Midbrain (tissue), 1 donor: ENCODE measurements at regions not wholly inside any gene's neighbourhood (a gene's known extent, or its start where the extent isn't known, plus 50 kb on each side); places are given as distances from the start of the nearest gene placed in this dataset.
A peak's percentile ranks its signal among the peaks of the same experiment; 100 is the strongest.

Experiments used
- DNase-seq: peaks from one replicate; lab custom pipeline; 2025; lab: John Stamatoyannopoulos, UW

GRCh38 chr6:156564127-156564806, 212.9 kb upstream of the ARID1B start:
- peak; percentile 80 for DNase-seq

GRCh38 chr6:156563714-156564113, 213.5 kb upstream of the ARID1B start:
- no peak for DNase-seq

- DNase-seq, result no peak
Measured at GRCh38 chr6:156562636-156563035, 214.5 kb upstream of the ARID1B start.

- DNase-seq, result no peak
Measured at GRCh38 chr6:156562019-156562418, 215.2 kb upstream of the ARID1B start.

- no peak for DNase-seq
Measured at GRCh38 chr6:156560476-156560875, 216.7 kb upstream of the ARID1B start.

GRCh38 chr6:156559162-156559690, 218.0 kb upstream of the ARID1B start:
- DNase-seq, result no peak

- DNase-seq, result no peak
Measured at GRCh38 chr6:156557911-156558259, 219.3 kb upstream of the ARID1B start.

- DNase-seq, result peak; percentile 51
Measured at GRCh38 chr6:156557251-156557910, 219.8 kb upstream of the ARID1B start.

- no peak for DNase-seq
Measured at GRCh38 chr6:156556811-156557210, 220.4 kb upstream of the ARID1B start.

- DNase-seq, result no peak
Measured at GRCh38 chr6:156555116-156555515, 222.1 kb upstream of the ARID1B start.

- DNase-seq, result no peak
Measured at GRCh38 chr6:156554160-156554559, 223.0 kb upstream of the ARID1B start.

- DNase-seq, result no peak
Measured at GRCh38 chr6:156552849-156553248, 224.3 kb upstream of the ARID1B start.

GRCh38 chr6:156550949-156551348, 226.2 kb upstream of the ARID1B start:
- no peak for DNase-seq

GRCh38 chr6:156545931-156546330, 231.2 kb upstream of the ARID1B start:
- DNase-seq, result no peak

GRCh38 chr6:156545021-156545420, 232.2 kb upstream of the ARID1B start:
- no peak for DNase-seq

GRCh38 chr6:156544046-156544445, 233.1 kb upstream of the ARID1B start:
- DNase-seq, result no peak

- no peak for DNase-seq
Measured at GRCh38 chr6:156543431-156543830, 233.7 kb upstream of the ARID1B start.

- DNase-seq, result no peak
Measured at GRCh38 chr6:156538875-156539660, 238.1 kb upstream of the ARID1B start.

GRCh38 chr6:156534594-156534993, 242.6 kb upstream of the ARID1B start:
- no peak for DNase-seq

GRCh38 chr6:156533872-156534524, 243.2 kb upstream of the ARID1B start:
- no peak for DNase-seq

- DNase-seq, result no peak
Measured at GRCh38 chr6:156526081-156526480, 251.1 kb upstream of the ARID1B start.

GRCh38 chr6:156525541-156525940, 251.6 kb upstream of the ARID1B start:
- DNase-seq, result no peak
